ENCODE measurements at regions not wholly inside any gene's neighbourhood (a gene's known extent, or its start where the extent isn't known, plus 50 kb on each side); places are given as distances from the start of the nearest gene placed in this dataset.

DNA sequence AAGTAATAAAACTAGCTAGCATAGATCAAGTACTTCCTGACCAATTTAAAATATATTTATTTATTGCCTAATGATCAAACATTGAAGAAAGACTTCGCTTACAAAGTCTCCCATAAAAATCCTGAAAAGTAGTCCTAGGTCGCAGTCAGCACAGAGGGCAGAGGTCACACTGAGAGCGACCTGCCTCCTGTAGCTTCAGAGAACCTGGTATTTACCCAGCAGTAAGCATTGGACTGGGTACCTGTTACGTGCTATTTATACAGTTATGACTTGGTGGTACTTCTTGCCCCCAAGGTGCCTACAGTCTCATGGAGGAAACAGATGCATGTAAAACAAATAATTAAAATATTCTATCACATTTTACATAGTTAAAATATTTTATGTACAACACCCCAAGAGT, 274.1 kb upstream of the G2E3 start:
- H3K4me3 ChIP-seq, result no peak overlapping the region
- H3K36me3 ChIP-seq, result no peaks in the 10 kb centered on the region
- DNase-seq (ENCODE audit: low spot score), result no peak
- TF ChIP-seq, protein P1, sequence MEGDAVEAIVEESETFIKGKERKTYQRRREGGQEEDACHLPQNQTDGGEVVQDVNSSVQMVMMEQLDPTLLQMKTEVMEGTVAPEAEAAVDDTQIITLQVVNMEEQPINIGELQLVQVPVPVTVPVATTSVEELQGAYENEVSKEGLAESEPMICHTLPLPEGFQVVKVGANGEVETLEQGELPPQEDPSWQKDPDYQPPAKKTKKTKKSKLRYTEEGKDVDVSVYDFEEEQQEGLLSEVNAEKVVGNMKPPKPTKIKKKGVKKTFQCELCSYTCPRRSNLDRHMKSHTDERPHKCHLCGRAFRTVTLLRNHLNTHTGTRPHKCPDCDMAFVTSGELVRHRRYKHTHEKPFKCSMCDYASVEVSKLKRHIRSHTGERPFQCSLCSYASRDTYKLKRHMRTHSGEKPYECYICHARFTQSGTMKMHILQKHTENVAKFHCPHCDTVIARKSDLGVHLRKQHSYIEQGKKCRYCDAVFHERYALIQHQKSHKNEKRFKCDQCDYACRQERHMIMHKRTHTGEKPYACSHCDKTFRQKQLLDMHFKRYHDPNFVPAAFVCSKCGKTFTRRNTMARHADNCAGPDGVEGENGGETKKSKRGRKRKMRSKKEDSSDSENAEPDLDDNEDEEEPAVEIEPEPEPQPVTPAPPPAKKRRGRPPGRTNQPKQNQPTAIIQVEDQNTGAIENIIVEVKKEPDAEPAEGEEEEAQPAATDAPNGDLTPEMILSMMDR (IDR thresholded peaks at IDR 0.05), result no peak
- peaks cover 0 to 5% of the 10 kb centered on the region in 2 donors for H3K9me3 ChIP-seq
- H3K27me3 ChIP-seq, result no peaks in the 10 kb centered on the region
- H3K4me1 ChIP-seq, result no peaks in the 10 kb centered on the region
- no peak overlapping the region for H3K27ac ChIP-seq

DNA sequence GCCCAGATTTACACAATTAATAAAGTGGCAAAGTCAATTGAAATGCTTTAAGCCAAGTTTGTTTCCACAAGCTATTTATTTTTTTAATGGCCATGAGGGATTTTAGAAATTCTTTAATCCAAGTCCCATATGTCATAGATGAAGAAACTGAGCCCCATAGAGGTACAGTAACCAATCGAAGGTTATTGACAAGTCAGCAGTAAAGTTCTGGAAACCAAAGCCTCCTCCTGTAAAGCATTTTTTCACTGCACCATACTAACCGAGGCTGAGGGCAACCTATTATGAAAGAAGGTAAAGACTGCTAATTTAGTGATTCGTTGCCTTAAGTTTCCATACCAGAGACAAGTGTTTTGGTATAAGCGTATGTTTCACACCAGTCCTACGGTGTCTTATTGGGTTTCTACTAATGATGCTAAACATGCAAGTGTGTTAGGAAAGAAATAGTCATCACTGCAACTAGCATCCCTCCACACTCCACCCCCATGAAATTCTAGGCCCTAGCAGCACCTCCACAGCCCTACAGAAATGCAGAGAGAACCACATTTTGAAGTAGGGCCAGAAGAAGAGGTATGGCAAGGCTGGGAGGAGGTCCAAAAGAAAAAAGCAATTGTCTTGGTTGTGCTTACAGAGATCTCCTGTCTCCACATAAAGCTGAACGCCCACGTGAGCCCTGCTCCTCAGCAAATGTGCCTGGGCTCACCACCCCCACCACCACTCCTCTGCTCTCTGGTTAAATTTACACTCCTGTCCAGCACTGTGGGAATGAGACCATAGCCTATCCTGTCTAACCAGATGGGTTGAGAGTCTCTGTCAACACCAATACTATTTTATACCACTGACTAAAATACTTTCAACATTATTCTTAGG, 271.1 kb upstream of the G2E3 start:
- Histone ChIP-seq H3K27me3 (no peaks in the 10 kb centered on the region), H3K36me3 (no peaks in the 10 kb centered on the region)

DNA sequence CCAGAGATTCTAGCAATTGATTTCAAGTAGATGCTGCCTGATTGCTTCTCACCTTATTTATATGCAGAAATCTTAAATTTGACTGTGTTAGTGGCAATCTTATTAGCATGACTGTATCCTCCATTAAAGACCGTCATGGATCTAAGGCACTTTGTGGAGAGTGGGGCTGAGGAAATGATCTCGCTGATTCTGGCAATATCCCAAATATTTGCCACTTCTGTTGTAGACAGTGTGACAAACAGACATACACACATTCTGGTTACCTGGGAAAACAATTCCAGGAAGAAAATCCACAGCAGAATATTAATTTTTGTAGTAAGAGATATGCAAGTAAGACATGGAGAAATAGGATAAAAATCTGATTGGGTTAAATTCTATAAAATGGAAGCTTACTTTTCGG, 269.0 kb upstream of the G2E3 start:
- no peak overlapping the region for H3K27ac ChIP-seq
- H3K27me3 ChIP-seq, result no peaks in the 10 kb centered on the region
- no peaks in the 10 kb centered on the region for H3K4me1 ChIP-seq
- H3K4me3 ChIP-seq, result no peak overlapping the region
- H3K36me3 ChIP-seq, result no peaks in the 10 kb centered on the region
- TF ChIP-seq, protein P1 (IDR thresholded peaks at IDR 0.05), result no peak
- no peaks in the 10 kb centered on the region for H3K9me3 ChIP-seq
- DNase-seq (ENCODE audit: low spot score), result no peak

More for the DNA sequence above, 271.1 kb upstream of the G2E3 start:
- no peaks in the 10 kb centered on the region for H3K9me3 ChIP-seq
- no peak for DNase-seq (ENCODE audit: low spot score)
- no peak overlapping the region for H3K4me3 ChIP-seq
- H3K27ac ChIP-seq, result no peak overlapping the region
- TF ChIP-seq, protein P1 (IDR thresholded peaks at IDR 0.05), result no peak
- no peaks in the 10 kb centered on the region for H3K4me1 ChIP-seq

DNA sequence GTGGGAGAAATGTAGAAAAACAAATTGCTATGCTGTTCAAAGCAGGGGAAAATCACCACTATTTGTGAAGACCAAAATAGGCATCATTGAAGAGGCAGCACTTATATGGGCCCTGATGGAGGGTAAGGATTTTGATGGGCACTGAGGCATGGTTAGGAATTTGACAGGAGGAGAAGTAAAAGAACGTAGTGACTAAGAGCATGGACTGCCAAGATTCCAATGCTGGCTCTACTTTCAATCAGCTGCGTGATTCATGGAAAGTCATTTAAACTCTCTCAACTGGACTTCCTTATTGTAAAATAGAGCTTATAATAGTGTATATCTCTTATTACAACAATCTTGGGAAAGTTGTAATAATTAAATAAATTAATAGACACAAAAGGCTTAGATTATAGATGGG, 267.7 kb upstream of the G2E3 start:
- Histone ChIP-seq H3K4me3 (no peak overlapping the region), H3K4me1 (no peaks in the 10 kb centered on the region), H3K27me3 (no peaks in the 10 kb centered on the region), H3K36me3 (no peaks in the 10 kb centered on the region), H3K27ac (no peak overlapping the region), H3K9me3 (no peaks in the 10 kb centered on the region)
- no peak for DNase-seq (ENCODE audit: low spot score)
- TF ChIP-seq, protein P1 (IDR thresholded peaks at IDR 0.05), result no peak

DNA sequence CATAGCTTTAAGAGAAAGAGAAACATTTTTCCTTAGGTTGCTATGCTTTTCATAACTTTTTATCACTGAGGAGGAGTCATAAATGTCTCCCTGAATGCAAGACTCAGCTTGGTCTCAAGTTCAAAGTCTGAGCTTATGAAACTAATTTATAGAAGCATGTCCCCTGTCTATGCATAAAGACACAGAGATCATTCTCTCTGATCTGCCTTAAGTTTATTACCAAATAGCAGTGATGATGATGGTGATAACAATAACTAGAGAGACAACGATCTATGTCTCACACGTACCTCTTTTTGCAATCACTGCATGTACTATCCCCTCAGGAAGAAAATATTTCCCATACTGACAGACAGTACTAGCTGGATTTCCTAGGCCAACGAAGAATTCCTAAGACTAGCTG, 266.4 kb upstream of the G2E3 start:
- no peak for DNase-seq (ENCODE audit: low spot score)
- H3K36me3 ChIP-seq, result no peaks in the 10 kb centered on the region
- H3K4me3 ChIP-seq, result no peak overlapping the region
- no peak overlapping the region for H3K27ac ChIP-seq
- no peaks in the 10 kb centered on the region for H3K9me3 ChIP-seq
- TF ChIP-seq, protein P1 (IDR thresholded peaks at IDR 0.05), result no peak
- H3K4me1 ChIP-seq, result no peaks in the 10 kb centered on the region
- H3K27me3 ChIP-seq, result no peaks in the 10 kb centered on the region

DNA sequence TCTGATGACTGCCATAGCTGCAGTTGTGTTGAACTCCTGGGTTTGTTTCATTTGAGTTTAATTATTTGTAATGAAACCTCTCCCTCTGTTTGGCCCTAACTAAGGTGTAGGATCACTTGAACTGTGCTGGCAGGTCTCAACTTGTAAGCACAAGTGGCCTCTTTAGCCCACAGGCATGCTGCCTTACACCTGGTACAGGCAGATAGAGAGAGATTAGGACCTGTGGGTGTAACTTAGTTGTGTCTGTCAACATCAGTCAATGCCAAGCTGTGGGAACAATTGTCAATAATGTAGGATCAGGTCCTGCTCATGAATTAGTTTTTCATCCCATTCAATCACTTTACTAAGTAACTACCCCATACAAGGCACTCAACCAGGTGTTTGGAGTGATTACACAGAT, 263.0 kb upstream of the G2E3 start:
- Histone ChIP-seq H3K9me3 (no peaks in the 10 kb centered on the region), H3K4me3 (no peak overlapping the region), H3K27ac (no peak overlapping the region), H3K36me3 (no peaks in the 10 kb centered on the region), H3K27me3 (no peaks in the 10 kb centered on the region), H3K4me1 (no peaks in the 10 kb centered on the region)
- TF ChIP-seq, protein P1 (IDR thresholded peaks at IDR 0.05), result no peak
- DNase-seq (ENCODE audit: low spot score), result no peak

Measured in right atrium auricular region (tissue), 2 donors.